ENCODE measurements at regions not wholly inside any gene's neighbourhood (a gene's known extent, or its start where the extent isn't known, plus 50 kb on each side); places are given as distances from the start of the nearest gene placed in this dataset.

DNA sequence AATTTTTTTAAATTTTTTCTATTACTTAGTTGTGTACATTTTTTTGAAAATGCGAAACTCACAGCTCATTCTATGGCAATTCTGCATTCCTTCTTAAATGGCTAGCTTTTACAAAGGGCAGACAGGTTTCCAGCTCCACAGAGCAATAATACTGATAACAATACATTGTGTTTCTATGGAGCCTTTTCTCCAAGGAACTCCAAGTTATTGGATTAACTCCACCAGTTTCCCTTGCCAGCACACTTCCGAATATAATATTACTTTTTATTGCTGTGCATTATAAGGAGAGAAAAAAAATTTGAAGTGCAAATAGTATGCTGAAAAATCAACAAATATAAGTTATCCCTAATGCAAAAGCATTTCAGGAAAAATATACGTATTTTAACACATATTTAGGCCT is 127.5 kb upstream of the PSMD7 start:
- TF ChIP-seq, protein P1, sequence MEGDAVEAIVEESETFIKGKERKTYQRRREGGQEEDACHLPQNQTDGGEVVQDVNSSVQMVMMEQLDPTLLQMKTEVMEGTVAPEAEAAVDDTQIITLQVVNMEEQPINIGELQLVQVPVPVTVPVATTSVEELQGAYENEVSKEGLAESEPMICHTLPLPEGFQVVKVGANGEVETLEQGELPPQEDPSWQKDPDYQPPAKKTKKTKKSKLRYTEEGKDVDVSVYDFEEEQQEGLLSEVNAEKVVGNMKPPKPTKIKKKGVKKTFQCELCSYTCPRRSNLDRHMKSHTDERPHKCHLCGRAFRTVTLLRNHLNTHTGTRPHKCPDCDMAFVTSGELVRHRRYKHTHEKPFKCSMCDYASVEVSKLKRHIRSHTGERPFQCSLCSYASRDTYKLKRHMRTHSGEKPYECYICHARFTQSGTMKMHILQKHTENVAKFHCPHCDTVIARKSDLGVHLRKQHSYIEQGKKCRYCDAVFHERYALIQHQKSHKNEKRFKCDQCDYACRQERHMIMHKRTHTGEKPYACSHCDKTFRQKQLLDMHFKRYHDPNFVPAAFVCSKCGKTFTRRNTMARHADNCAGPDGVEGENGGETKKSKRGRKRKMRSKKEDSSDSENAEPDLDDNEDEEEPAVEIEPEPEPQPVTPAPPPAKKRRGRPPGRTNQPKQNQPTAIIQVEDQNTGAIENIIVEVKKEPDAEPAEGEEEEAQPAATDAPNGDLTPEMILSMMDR (IDR thresholded peaks at IDR 0.05): no peak
- TF ChIP-seq, protein P2, sequence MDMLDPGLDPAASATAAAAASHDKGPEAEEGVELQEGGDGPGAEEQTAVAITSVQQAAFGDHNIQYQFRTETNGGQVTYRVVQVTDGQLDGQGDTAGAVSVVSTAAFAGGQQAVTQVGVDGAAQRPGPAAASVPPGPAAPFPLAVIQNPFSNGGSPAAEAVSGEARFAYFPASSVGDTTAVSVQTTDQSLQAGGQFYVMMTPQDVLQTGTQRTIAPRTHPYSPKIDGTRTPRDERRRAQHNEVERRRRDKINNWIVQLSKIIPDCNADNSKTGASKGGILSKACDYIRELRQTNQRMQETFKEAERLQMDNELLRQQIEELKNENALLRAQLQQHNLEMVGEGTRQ (IDR thresholded peaks at IDR 0.05; ENCODE audit: borderline replicate concordance, low read depth, low read length): no peak
- TF ChIP-seq TAF1 (IDR thresholded peaks at IDR 0.05; ENCODE audit: borderline replicate concordance, low read depth, low read length) (no peak), TCF12 (IDR thresholded peaks at IDR 0.05) (no peak), POLR2AphosphoS5 (IDR thresholded peaks at IDR 0.05; ENCODE audit: low read depth, low read length) (no peak), JUND (IDR thresholded peaks at IDR 0.05) (no peak), SMC3 (IDR thresholded peaks at IDR 0.05; ENCODE audit: low read depth, low read length) (no peak), RAD21 (IDR thresholded peaks at IDR 0.05; ENCODE audit: low read length) (no peak), YY1 (IDR thresholded peaks at IDR 0.05; ENCODE audit: low read depth) (no peak), EP300 (IDR thresholded peaks at IDR 0.05; ENCODE audit: borderline replicate concordance in 1 of 2, low read depth in 1 of 2, low read length in 1 of 2) (no peak), CHD2 (IDR thresholded peaks at IDR 0.05; ENCODE audit: low read length, partially characterized antibody) (no peak)
- TF ChIP-seq, protein P3, sequence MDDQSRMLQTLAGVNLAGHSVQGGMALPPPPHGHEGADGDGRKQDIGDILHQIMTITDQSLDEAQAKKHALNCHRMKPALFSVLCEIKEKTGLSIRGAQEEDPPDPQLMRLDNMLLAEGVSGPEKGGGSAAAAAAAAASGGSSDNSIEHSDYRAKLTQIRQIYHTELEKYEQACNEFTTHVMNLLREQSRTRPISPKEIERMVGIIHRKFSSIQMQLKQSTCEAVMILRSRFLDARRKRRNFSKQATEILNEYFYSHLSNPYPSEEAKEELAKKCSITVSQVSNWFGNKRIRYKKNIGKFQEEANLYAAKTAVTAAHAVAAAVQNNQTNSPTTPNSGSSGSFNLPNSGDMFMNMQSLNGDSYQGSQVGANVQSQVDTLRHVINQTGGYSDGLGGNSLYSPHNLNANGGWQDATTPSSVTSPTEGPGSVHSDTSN (IDR thresholded peaks at IDR 0.05): no peak
- TF ChIP-seq, protein P4, sequence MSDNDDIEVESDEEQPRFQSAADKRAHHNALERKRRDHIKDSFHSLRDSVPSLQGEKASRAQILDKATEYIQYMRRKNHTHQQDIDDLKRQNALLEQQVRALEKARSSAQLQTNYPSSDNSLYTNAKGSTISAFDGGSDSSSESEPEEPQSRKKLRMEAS (IDR thresholded peaks at IDR 0.05; ENCODE audit: low read depth): no peak
- TF ChIP-seq, protein P5, sequence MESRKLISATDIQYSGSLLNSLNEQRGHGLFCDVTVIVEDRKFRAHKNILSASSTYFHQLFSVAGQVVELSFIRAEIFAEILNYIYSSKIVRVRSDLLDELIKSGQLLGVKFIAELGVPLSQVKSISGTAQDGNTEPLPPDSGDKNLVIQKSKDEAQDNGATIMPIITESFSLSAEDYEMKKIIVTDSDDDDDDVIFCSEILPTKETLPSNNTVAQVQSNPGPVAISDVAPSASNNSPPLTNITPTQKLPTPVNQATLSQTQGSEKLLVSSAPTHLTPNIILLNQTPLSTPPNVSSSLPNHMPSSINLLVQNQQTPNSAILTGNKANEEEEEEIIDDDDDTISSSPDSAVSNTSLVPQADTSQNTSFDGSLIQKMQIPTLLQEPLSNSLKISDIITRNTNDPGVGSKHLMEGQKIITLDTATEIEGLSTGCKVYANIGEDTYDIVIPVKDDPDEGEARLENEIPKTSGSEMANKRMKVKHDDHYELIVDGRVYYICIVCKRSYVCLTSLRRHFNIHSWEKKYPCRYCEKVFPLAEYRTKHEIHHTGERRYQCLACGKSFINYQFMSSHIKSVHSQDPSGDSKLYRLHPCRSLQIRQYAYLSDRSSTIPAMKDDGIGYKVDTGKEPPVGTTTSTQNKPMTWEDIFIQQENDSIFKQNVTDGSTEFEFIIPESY (IDR thresholded peaks at IDR 0.05; ENCODE audit: borderline replicate concordance, low read depth): no peak

All from SK-N-SH (cell line).